CD4-positive, alpha-beta T cell (primary cell): ENCODE measurements at regions not wholly inside any gene's neighbourhood (a gene's known extent, or its start where the extent isn't known, plus 50 kb on each side); places are given as distances from the start of the nearest gene placed in this dataset.

ENCODE experiments used
- ATAC-seq: fragments of 200-7000 bp; cut with Tn5 transposase; one replicate; pipeline ENCODE4 v1.10.0; 2022; ENCODE audit warnings: mild to moderate bottlenecking; ENCODE audit not compliant: poor library complexity
- CTCF ChIA-PET: fragments of 350-600 bp; sonication (Branson Sonifier 250); formaldehyde crosslinking; loops from one replicate; lab custom pipeline; 2021; ENCODE audit warnings: antibody characterized with exemption, inconsistent platforms; lab: Charles Lee
- POLR2A ChIA-PET: fragments of 350-600 bp; sonication (Branson Sonifier 250); formaldehyde crosslinking; loops from one replicate; lab custom pipeline; 2021; ENCODE audit warnings: antibody characterized with exemption, inconsistent platforms; lab: Charles Lee
- DNase-seq, 14 experiments: peaks; one replicate each; pipeline ENCODE4 v3.0.0-alpha.2; 2013 to 2020; ENCODE audit warnings: mixed read lengths in 2 of 14
- H3K27ac ChIP-seq, 2 donors: one replicate each; pipeline versions ENCODE4 v1.5.1 to v1.7.0; 2013; ENCODE audit warnings: low read length in 2 of 2, low read depth in 1 of 2, mild to moderate bottlenecking in 1 of 2
- H3K27me3 ChIP-seq, 2 experiments: 1 replicate in 1 of 2; 2 replicates in 1 of 2; pipeline versions ENCODE4 v1.6.1 to v1.7.0; 2013; ENCODE audit warnings: low read length in 2 of 2, control low read depth in 1 of 2, mild to moderate bottlenecking in 1 of 2, moderate library complexity in 1 of 2; ENCODE audit not compliant: insufficient read depth in 2 of 2, control insufficient read depth in 1 of 2
- H3K36me3 ChIP-seq: one replicate; pipeline ENCODE4 v1.6.1; 2013; ENCODE audit warnings: low read length, control low read depth; ENCODE audit not compliant: insufficient read depth
- H3K4me1 ChIP-seq: one replicate; pipeline ENCODE4 v1.6.1; 2013; ENCODE audit warnings: low read length, control low read depth; ENCODE audit not compliant: insufficient read depth
- H3K4me3 ChIP-seq: one replicate; pipeline ENCODE4 v1.5.1; 2013; ENCODE audit warnings: mild to moderate bottlenecking, low read length, moderate library complexity
- H3K9me3 ChIP-seq, 2 experiments: 1 replicate in 1 of 2; 2 replicates in 1 of 2; pipeline versions ENCODE4 v1.6.1 to v1.7.0; 2013; ENCODE audit warnings: low read length in 2 of 2, mild to moderate bottlenecking in 2 of 2, control low read depth in 1 of 2, moderate library complexity in 1 of 2; ENCODE audit not compliant: control insufficient read depth in 1 of 2, insufficient read depth in 1 of 2
- H3K27ac Mint-ChIP-seq: one replicate; pipeline ENCODE4 v1.8.0; 2020; ENCODE audit warnings: mixed read lengths
- H3K27me3 Mint-ChIP-seq: one replicate; pipeline ENCODE4 v1.8.0; 2021; ENCODE audit warnings: mixed read lengths
- H3K36me3 Mint-ChIP-seq: one replicate; pipeline ENCODE4 v1.8.0; 2021; ENCODE audit warnings: low read depth, mixed read lengths
- H3K4me1 Mint-ChIP-seq: one replicate; pipeline ENCODE4 v1.8.0; 2021; ENCODE audit warnings: low read depth, mixed read lengths
- H3K4me3 Mint-ChIP-seq: one replicate; pipeline ENCODE4 v1.8.0; 2020; ENCODE audit warnings: mild to moderate bottlenecking, mixed read lengths
- H3K9me3 Mint-ChIP-seq: one replicate; pipeline ENCODE4 v1.8.0; 2020; ENCODE audit warnings: mixed read lengths
- intact Hi-C, 2 experiments: fragments of 100-400 bp; cut with DNase I in 1 of 2; cut with micrococcal nuclease in 1 of 2; formaldehyde crosslinking; loops; one replicate each; pipeline versions ENCODE4 v1.15.1 to v1.9.0; 2023 to 2025; cut with DNase I, micrococcal nuclease
- TF ChIP-seq, protein P1 (sequence below): fragments of 200-600 bp; IDR thresholded peaks from one replicate; pipeline ENCODE4 v1.8.0; 2022; ENCODE audit warnings: antibody characterized with exemption, mild to moderate bottlenecking

DNA sequence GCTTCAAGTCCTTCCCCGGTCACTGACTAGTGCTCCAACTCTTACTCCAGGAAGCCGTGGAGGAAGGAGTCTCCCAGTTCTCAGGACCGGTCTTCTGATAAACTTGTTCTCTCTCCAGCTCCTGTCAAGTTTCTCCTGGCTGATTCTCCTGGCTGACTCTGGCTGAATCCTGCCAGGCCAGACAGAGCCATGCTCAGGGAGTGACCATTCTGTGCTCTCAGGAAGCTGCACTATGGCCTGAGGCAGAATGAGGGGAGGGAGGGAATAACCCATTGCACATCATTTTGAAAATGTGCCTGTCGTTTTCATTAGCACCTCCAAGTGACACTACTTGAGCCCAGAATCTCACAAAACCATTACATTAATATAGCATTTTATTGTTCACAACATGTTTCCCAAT is 80.8 kb downstream of the IFNG start:
- no peak for DNase-seq
- no peaks in the 10 kb centered on the region for H3K27me3 ChIP-seq
- no peaks in the 10 kb centered on the region for H3K36me3 ChIP-seq
- intact Hi-C loops = no loop called here
- Mint-ChIP-seq H3K4me1 (peaks cover 5% of the 10 kb centered on the region), H3K27me3 (no peaks in the 10 kb centered on the region), H3K9me3 (peaks cover 4% of the 10 kb centered on the region), H3K4me3 (no peak overlapping the region), H3K27ac (no peak overlapping the region), H3K36me3 (no peaks in the 10 kb centered on the region)
- H3K4me1 ChIP-seq = no peaks in the 10 kb centered on the region
- no peak overlapping the region for H3K4me3 ChIP-seq
- TF ChIP-seq, protein P1, sequence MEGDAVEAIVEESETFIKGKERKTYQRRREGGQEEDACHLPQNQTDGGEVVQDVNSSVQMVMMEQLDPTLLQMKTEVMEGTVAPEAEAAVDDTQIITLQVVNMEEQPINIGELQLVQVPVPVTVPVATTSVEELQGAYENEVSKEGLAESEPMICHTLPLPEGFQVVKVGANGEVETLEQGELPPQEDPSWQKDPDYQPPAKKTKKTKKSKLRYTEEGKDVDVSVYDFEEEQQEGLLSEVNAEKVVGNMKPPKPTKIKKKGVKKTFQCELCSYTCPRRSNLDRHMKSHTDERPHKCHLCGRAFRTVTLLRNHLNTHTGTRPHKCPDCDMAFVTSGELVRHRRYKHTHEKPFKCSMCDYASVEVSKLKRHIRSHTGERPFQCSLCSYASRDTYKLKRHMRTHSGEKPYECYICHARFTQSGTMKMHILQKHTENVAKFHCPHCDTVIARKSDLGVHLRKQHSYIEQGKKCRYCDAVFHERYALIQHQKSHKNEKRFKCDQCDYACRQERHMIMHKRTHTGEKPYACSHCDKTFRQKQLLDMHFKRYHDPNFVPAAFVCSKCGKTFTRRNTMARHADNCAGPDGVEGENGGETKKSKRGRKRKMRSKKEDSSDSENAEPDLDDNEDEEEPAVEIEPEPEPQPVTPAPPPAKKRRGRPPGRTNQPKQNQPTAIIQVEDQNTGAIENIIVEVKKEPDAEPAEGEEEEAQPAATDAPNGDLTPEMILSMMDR = no peak
- ATAC-seq = no peak
- no peak overlapping the region for H3K27ac ChIP-seq
- POLR2A ChIA-PET = no interaction called here
- CTCF ChIA-PET = no interaction called here
- peaks cover 0 to 4% of the 10 kb centered on the region in 2 experiments for H3K9me3 ChIP-seq

DNA sequence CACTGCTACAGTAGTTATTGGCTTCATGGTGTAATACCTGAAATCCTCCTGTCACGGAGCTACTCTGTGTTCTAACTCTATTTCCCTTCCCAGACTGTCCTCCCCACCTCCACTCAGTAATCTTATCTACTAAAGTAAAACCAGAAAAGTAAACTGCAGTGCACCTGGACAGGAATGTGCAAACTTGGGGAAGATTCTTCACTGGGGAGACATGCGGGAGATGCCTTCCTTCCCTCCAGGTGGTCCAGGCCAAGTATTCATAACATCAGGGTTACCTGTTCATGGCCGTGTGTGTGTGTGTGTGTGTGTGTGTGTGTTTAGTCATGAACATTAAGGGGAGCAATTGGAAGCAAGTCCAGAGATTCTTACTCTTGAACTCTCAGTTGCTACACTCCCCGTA is 84.1 kb downstream of the IFNG start:
- Histone ChIP-seq H3K27me3 (no peaks in the 10 kb centered on the region), H3K4me1 (no peaks in the 10 kb centered on the region), H3K36me3 (no peaks in the 10 kb centered on the region), H3K4me3 (no peak overlapping the region), H3K27ac (no peak overlapping the region), H3K9me3 (no peaks in the 10 kb centered on the region)
- DNase-seq = no peak
- TF ChIP-seq, protein P1 = no peak
- H3K9me3 Mint-ChIP-seq = no peaks in the 10 kb centered on the region
- ChIA-PET CTCF (interaction anchor here (1.2 to 1.4 kb wide), 2 partner anchors 10 to 13 kb away, joined by 3 read pairs; no protein-coding TSS in a partner anchor), POLR2A (no interaction called here)
- peaks cover 2% of the 10 kb centered on the region for H3K4me1 Mint-ChIP-seq
- intact Hi-C loops = no loop called here
- H3K27me3 Mint-ChIP-seq = no peaks in the 10 kb centered on the region
- no peak overlapping the region for H3K4me3 Mint-ChIP-seq
- no peaks in the 10 kb centered on the region for H3K36me3 Mint-ChIP-seq
- ATAC-seq = no peak
- H3K27ac Mint-ChIP-seq = no peak overlapping the region

DNA sequence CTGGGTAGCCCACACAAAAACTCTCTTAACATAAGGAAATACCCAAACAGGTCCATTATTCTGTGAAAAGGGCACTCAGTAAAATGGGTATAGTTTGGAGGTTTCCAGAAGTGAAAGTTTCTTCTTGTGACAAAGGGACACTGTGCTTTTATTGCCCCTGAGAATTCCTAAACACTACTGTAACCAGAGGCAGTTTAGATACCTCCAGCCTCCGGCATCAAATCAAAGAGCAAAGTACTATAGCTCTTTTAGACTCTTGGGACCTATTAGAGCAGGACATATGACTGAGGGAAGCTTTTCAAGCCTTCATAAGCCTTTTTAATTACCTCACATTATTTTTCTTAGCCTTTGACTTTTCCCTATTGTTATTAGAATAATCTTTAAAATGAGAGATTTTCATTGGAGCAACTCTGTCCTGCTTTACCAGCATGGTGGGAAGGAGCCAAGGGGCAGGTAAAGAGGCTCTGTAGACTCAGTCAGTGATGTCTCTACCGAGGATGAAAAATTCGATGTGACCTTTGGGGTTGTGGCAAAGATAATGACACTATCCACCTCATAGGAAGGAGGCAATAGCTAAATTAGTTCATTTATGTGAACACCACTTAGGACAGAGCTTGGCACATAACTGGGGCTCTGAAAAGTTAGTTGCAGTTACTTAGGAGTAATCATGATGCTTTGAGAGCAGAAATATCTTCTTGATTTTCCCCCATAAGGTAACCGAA is 85.1 kb downstream of the IFNG start:
- no peak overlapping the region for H3K4me3 Mint-ChIP-seq
- H3K4me1 Mint-ChIP-seq = no peaks in the 10 kb centered on the region
- H3K27me3 Mint-ChIP-seq = no peaks in the 10 kb centered on the region
- no peak overlapping the region for H3K27ac Mint-ChIP-seq
- Histone ChIP-seq H3K27ac (no peak overlapping the region), H3K4me1 (no peaks in the 10 kb centered on the region), H3K4me3 (no peak overlapping the region), H3K36me3 (no peaks in the 10 kb centered on the region), H3K9me3 (no peaks in the 10 kb centered on the region), H3K27me3 (no peaks in the 10 kb centered on the region)
- ATAC-seq = no peak
- no peaks in the 10 kb centered on the region for H3K36me3 Mint-ChIP-seq
- ChIA-PET CTCF (interaction anchor here (1.2 to 1.4 kb wide), 2 partner anchors 9 to 14 kb away, joined by 3 read pairs; no protein-coding TSS in a partner anchor), POLR2A (no interaction called here)
- H3K9me3 Mint-ChIP-seq = no peaks in the 10 kb centered on the region
- DNase-seq = no peak
- TF ChIP-seq, protein P1 = no peak
- intact Hi-C loops = no loop called here
